IMR-90 (cell line): ENCODE measurements at regions not wholly inside any gene's neighbourhood (a gene's known extent, or its start where the extent isn't known, plus 50 kb on each side); places are given as distances from the start of the nearest gene placed in this dataset.

Experiments used
- ATAC-seq: fragments of 200-7000 bp; cut with Tn5 transposase; 2 replicates; pipeline ENCODE4 v1.9.1; 2020; ENCODE audit warnings: low read depth, mild to moderate bottlenecking, moderate library complexity
- BruUV-seq: library from RNA; stranded (reverse); fragments of 400-500 nt; replicated peaks from 2 replicates; lab custom pipeline; 2021; lab: Mats Ljungman, UMichigan
- CTCF ChIA-PET: fragments of 300-600 bp; formaldehyde crosslinking; extraction: SDS; loops from one replicate; lab custom pipeline; 2021; ENCODE audit warnings: antibody characterized with exemption; lab: Yijun Ruan, JAX
- POLR2A ChIA-PET: fragments of 300-600 bp; sonication (Branson Sonifier 250); formaldehyde crosslinking; loops from one replicate; lab custom pipeline; 2022; ENCODE audit warnings: antibody characterized with exemption; ENCODE audit not compliant: unreplicated experiment; lab: Charles Lee
- DNase-seq: peaks from one replicate; pipeline ENCODE4 v3.0.0; 2013
- H2AFZ ChIP-seq: replicated peaks from 2 replicates; pipeline ENCODE3; 2013; ENCODE audit warnings: low read length, mild to moderate bottlenecking; ENCODE audit not compliant: poor library complexity
- H2AK5ac ChIP-seq: 2 replicates; pipeline ENCODE4 v1.6.1; 2013; ENCODE audit warnings: low read depth, low read length, inconsistent platforms
- H2AK9ac ChIP-seq: replicated peaks from 2 replicates; pipeline ENCODE3; 2013; ENCODE audit warnings: mild to moderate bottlenecking, low read depth, low read length, moderate library complexity; ENCODE audit not compliant: poor library complexity
- H2BK120ac ChIP-seq: 2 replicates; pipeline ENCODE4 v1.6.1; 2013; ENCODE audit warnings: low read depth, low read length, inconsistent platforms
- H2BK15ac ChIP-seq: 3 replicates; pipeline ENCODE4 v1.6.1; 2013; ENCODE audit warnings: low read depth, low read length, inconsistent platforms
- H2BK20ac ChIP-seq: 2 replicates; pipeline ENCODE4 v1.6.1; 2013; ENCODE audit warnings: low read depth, mild to moderate bottlenecking, inconsistent platforms, low read length, moderate library complexity
- H2BK5ac ChIP-seq: 2 replicates; pipeline ENCODE4 v1.6.1; 2013; ENCODE audit warnings: mild to moderate bottlenecking, low read depth, low read length, inconsistent platforms; ENCODE audit not compliant: poor library complexity, severe bottlenecking
- H3K14ac ChIP-seq: replicated peaks from 2 replicates; pipeline ENCODE4 v1.6.1; 2013; ENCODE audit warnings: low read depth, low read length, inconsistent platforms
- H3K18ac ChIP-seq: 2 replicates; pipeline ENCODE4 v1.6.1; 2013; ENCODE audit warnings: low read depth, low read length, control low read depth
- H3K23ac ChIP-seq: 2 replicates; pipeline ENCODE4 v1.6.1; 2013; ENCODE audit warnings: low read depth, low read length, inconsistent platforms
- H3K27ac ChIP-seq: 2 replicates; pipeline ENCODE4 v1.5.1; 2013; ENCODE audit warnings: mild to moderate bottlenecking, control low read depth, low read length; ENCODE audit not compliant: insufficient read depth
- H3K27me3 ChIP-seq: 2 replicates; pipeline ENCODE4 v1.6.1; 2013; ENCODE audit warnings: low read length; ENCODE audit not compliant: control insufficient read depth, insufficient read depth
- H3K36me3 ChIP-seq: 2 replicates; pipeline ENCODE4 v1.6.1; 2013; ENCODE audit warnings: low read length, mixed read lengths; ENCODE audit not compliant: control insufficient read depth, insufficient read depth
- H3K4ac ChIP-seq: 2 replicates; pipeline ENCODE4 v1.6.1; 2013; ENCODE audit warnings: low read depth, low read length, inconsistent platforms
- H3K4me1 ChIP-seq: 2 replicates; pipeline ENCODE4 v1.6.1; 2013; ENCODE audit warnings: low read length, mixed read lengths; ENCODE audit not compliant: control insufficient read depth, insufficient read depth
- H3K4me2 ChIP-seq: 2 replicates; pipeline ENCODE4 v1.6.1; 2013; ENCODE audit warnings: low read depth, mild to moderate bottlenecking, control low read depth, low read length, moderate library complexity
- H3K4me3 ChIP-seq: 2 replicates; pipeline ENCODE4 v1.5.1; 2013; ENCODE audit warnings: low read depth, mild to moderate bottlenecking, control low read depth, low read length, moderate library complexity; ENCODE audit not compliant: insufficient read depth
- H3K56ac ChIP-seq: 2 replicates; pipeline ENCODE4 v1.6.1; 2013; ENCODE audit warnings: low read length, inconsistent platforms; ENCODE audit not compliant: insufficient read depth; ENCODE audit errors: extremely low read depth
- H3K79me1 ChIP-seq, 2 experiments: 2 replicates each; pipeline ENCODE4 v1.6.1; 2013; ENCODE audit warnings: low read length in 2 of 2, inconsistent platforms in 1 of 2, low read depth in 1 of 2
- H3K9ac ChIP-seq: 2 replicates; pipeline ENCODE4 v1.6.1; 2013; ENCODE audit warnings: low read depth, low read length, control low read depth
- H3K9me1 ChIP-seq: 2 replicates; pipeline ENCODE4 v1.6.1; 2013; ENCODE audit warnings: low read length, inconsistent platforms; ENCODE audit not compliant: insufficient read depth
- H3K9me3 ChIP-seq: 2 replicates; pipeline ENCODE4 v1.6.1; 2013; ENCODE audit warnings: low read length; ENCODE audit not compliant: control insufficient read depth, insufficient read depth
- H4K20me1 ChIP-seq: 2 replicates; pipeline ENCODE4 v1.6.1; 2013; ENCODE audit warnings: low read length, inconsistent platforms; ENCODE audit not compliant: insufficient read depth
- H4K5ac ChIP-seq: 2 replicates; pipeline ENCODE4 v1.6.1; 2013; ENCODE audit warnings: mild to moderate bottlenecking, low read depth, low read length, control low read depth
- H4K8ac ChIP-seq, 2 experiments: 2 replicates each; pipeline ENCODE4 v1.6.1; 2013; ENCODE audit warnings: low read depth in 2 of 2, low read length in 2 of 2, control low read depth in 1 of 2, inconsistent platforms in 1 of 2
- H4K91ac ChIP-seq: 2 replicates; pipeline ENCODE4 v1.6.1; 2013; ENCODE audit warnings: low read depth, low read length, inconsistent platforms; ENCODE audit not compliant: insufficient read depth
- CHD1 ChIP-seq: IDR thresholded peaks from 2 replicates; pipeline ENCODE4 v1.6.1; 2012; ENCODE audit warnings: low read depth, low read length, improper control_type of control experiment
- FOS ChIP-seq: fragments of 150-350 bp; IDR thresholded peaks from 2 replicates; pipeline ENCODE4 v1.6.1; 2016; ENCODE audit warnings: low read depth, low read length
- MAFK ChIP-seq: IDR thresholded peaks from 2 replicates; pipeline ENCODE4 v1.6.1; 2012; ENCODE audit warnings: low read depth, low read length, improper control_type of control experiment
- MAZ ChIP-seq: IDR thresholded peaks from 2 replicates; pipeline ENCODE4 v1.6.1; 2012; ENCODE audit warnings: low read depth, mild to moderate bottlenecking, low read length, improper control_type of control experiment, moderate library complexity, borderline replicate concordance
- NFE2L2 ChIP-seq: fragments of 150-350 bp; IDR thresholded peaks from 2 replicates; pipeline ENCODE4 v1.6.1; 2016; ENCODE audit warnings: low read depth, mild to moderate bottlenecking, low read length
- POLR2A ChIP-seq: IDR thresholded peaks from 2 replicates; pipeline ENCODE4 v1.6.1; 2012; ENCODE audit warnings: mild to moderate bottlenecking, low read depth, low read length
- RAD21 ChIP-seq: IDR thresholded peaks from 2 replicates; pipeline ENCODE4 v1.6.1; 2012; ENCODE audit warnings: low read length, improper control_type of control experiment
- RCOR1 ChIP-seq: IDR thresholded peaks from 2 replicates; pipeline ENCODE4 v1.6.1; 2012; ENCODE audit warnings: mild to moderate bottlenecking, low read length, improper control_type of control experiment; ENCODE audit not compliant: insufficient replicate concordance
- RFX5 ChIP-seq: IDR thresholded peaks from 2 replicates; pipeline ENCODE4 v1.8.0; 2012; ENCODE audit warnings: low read depth, mild to moderate bottlenecking, low read length, moderate library complexity
- SMC3 ChIP-seq: fragments of 150-350 bp; IDR thresholded peaks from 2 replicates; pipeline ENCODE4 v1.6.1; 2016; ENCODE audit warnings: low read depth, mild to moderate bottlenecking, antibody characterized with exemption, low read length, moderate library complexity
- WGBS, 2 experiments: methylation state at CpG; one replicate each; pipeline versions ENCODE4 v1.1.5 to v1.1.7; 2013; ENCODE audit warnings: missing lambda C conversion rate in 2 of 2; ENCODE audit not compliant: insufficient read length in 1 of 2; ENCODE audit errors: extremely low coverage in 2 of 2; 5-methylcytosine and 5-hydroxymethylcytosine counted together
- dilution Hi-C: fragments of 300-500 bp; cut with HindIII; formaldehyde crosslinking; loops from one replicate; pipeline ENCODE4 v1.14.3; 2018; ENCODE audit warnings: low sequenced_read_pairs; ENCODE audit not compliant: unreplicated experiment
- in situ Hi-C: fragments of 300-500 bp; cut with MboI; formaldehyde crosslinking; loops from 3 replicates; pipeline ENCODE4 v1.14.3; 2019; ENCODE audit warnings: low sequenced_read_pairs, inconsistent platforms, mixed read lengths
- intact Hi-C: fragments of 100-400 bp; cut with micrococcal nuclease; formaldehyde crosslinking; loops from 2 replicates; pipeline ENCODE4 v1.10.0; 2022
- TF ChIP-seq, protein P1 (sequence below): fragments of 150-350 bp; IDR thresholded peaks from 2 replicates; pipeline ENCODE4 v1.6.1; 2017; ENCODE audit warnings: mild to moderate bottlenecking, antibody characterized with exemption, low read length, low read depth
- TF ChIP-seq, protein P2 (sequence below): fragments of 150-350 bp; IDR thresholded peaks from 2 replicates; pipeline ENCODE4 v1.6.1; 2016; ENCODE audit warnings: low read depth, mild to moderate bottlenecking, low read length, moderate library complexity, borderline replicate concordance

GRCh38 chr21:21864321-21864840, 866.2 kb downstream of the NCAM2 start:
- Histone ChIP-seq H2AFZ (no peak overlapping the region), H3K56ac (no peak overlapping the region), H4K20me1 (no peaks in the 10 kb centered on the region), H3K4ac (no peak overlapping the region), H2BK5ac (no peak overlapping the region), H3K9ac (no peak overlapping the region), H2AK9ac (no peak overlapping the region), H3K36me3 (no peaks in the 10 kb centered on the region), H3K9me1 (no peaks in the 10 kb centered on the region), H3K18ac (no peak overlapping the region), H3K4me1 (no peaks in the 10 kb centered on the region), H3K79me1 (no peaks in the 10 kb centered on the region), H2AK5ac (no peak overlapping the region), H3K27ac (no peak overlapping the region), H4K5ac (no peak overlapping the region), H2BK120ac (no peak overlapping the region), H3K27me3 (no peaks in the 10 kb centered on the region), H3K23ac (no peak overlapping the region), H2BK15ac (no peak overlapping the region), H2BK20ac (no peak overlapping the region), H4K91ac (no peak overlapping the region), H3K4me2 (no peak overlapping the region; the same call in 1 of the 2 replicates), H3K14ac (no peak overlapping the region), H3K4me3 (no peak overlapping the region), H4K8ac (no peak overlapping the region), H3K9me3 (no peaks in the 10 kb centered on the region)
- intact Hi-C loops (no loop called here), in situ Hi-C loops (no loop called here), dilution Hi-C loops (no loop called here)
- no TSS peak for BruUV-seq
- TF ChIP-seq MAZ (no peak), POLR2A (no peak), NFE2L2 (no peak), RCOR1 (no peak), CHD1 (no peak), FOS (no peak), RAD21 (no peak), SMC3 (no peak), MAFK (no peak), RFX5 (no peak)
- TF ChIP-seq, protein P1, sequence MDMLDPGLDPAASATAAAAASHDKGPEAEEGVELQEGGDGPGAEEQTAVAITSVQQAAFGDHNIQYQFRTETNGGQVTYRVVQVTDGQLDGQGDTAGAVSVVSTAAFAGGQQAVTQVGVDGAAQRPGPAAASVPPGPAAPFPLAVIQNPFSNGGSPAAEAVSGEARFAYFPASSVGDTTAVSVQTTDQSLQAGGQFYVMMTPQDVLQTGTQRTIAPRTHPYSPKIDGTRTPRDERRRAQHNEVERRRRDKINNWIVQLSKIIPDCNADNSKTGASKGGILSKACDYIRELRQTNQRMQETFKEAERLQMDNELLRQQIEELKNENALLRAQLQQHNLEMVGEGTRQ: no peak
- TF ChIP-seq, protein P2, sequence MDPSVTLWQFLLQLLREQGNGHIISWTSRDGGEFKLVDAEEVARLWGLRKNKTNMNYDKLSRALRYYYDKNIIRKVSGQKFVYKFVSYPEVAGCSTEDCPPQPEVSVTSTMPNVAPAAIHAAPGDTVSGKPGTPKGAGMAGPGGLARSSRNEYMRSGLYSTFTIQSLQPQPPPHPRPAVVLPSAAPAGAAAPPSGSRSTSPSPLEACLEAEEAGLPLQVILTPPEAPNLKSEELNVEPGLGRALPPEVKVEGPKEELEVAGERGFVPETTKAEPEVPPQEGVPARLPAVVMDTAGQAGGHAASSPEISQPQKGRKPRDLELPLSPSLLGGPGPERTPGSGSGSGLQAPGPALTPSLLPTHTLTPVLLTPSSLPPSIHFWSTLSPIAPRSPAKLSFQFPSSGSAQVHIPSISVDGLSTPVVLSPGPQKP: no peak
- no peak for DNase-seq
- WGBS, 2 experiments: no CpG with 5 or more reads among the region's 4 CpGs
- ChIA-PET CTCF (no interaction called here), POLR2A (no interaction called here)
- no peak for ATAC-seq
